Endothelial cell of umbilical vein (primary cell): ENCODE measurements at regions not wholly inside any gene's neighbourhood (a gene's known extent, or its start where the extent isn't known, plus 50 kb on each side); places are given as distances from the start of the nearest gene placed in this dataset.

ENCODE experiments used
- BruUV-seq: library from RNA; stranded (reverse); fragments of 400-500 nt; replicated peaks from 2 replicates; lab custom pipeline; 2021; lab: Mats Ljungman, UMichigan
- CTCF ChIA-PET: fragments of 300-600, 350-600 bp; sonication (Branson Sonifier 250); formaldehyde crosslinking; loops from one replicate; lab custom pipeline; 2021; ENCODE audit warnings: antibody characterized with exemption, inconsistent platforms; lab: Charles Lee
- POLR2A ChIA-PET: fragments of 300-600, 350-600 bp; sonication (Branson Sonifier 250); formaldehyde crosslinking; loops from one replicate; lab custom pipeline; 2021; ENCODE audit warnings: antibody characterized with exemption, inconsistent platforms; lab: Charles Lee
- DNase-seq: peaks from one replicate; pipeline ENCODE4 v3.0.0-alpha.2; 2011; ENCODE audit warnings: low read depth, low spot score
- FAIRE-seq: peaks from 2 replicates; lab custom pipeline; 2011; peaks lifted over from hg19 to GRCh38; lab: Jason Lieb, UNC
- H2AFZ ChIP-seq: 2 replicates; pipeline ENCODE4 v1.6.0; 2012; ENCODE audit warnings: low read depth, low read length, control low read depth, inconsistent platforms
- H3K27ac ChIP-seq: 2 replicates; pipeline ENCODE4 v1.5.1; 2011; ENCODE audit warnings: low read depth, mild to moderate bottlenecking, control low read depth, low read length, moderate library complexity; ENCODE audit not compliant: insufficient read depth
- H3K27me3 ChIP-seq, 2 experiments: 2 replicates each; pipeline versions ENCODE4 v1.6.0 to v1.6.1; 2011; ENCODE audit warnings: low read length in 2 of 2, mixed read lengths in 1 of 2; ENCODE audit not compliant: control insufficient read depth in 2 of 2, insufficient read depth in 2 of 2
- H3K36me3 ChIP-seq, 2 experiments: 2 replicates in 1 of 2; 3 replicates in 1 of 2; pipeline ENCODE4 v1.5.1; 2011; ENCODE audit warnings: low read length in 2 of 2, mild to moderate bottlenecking in 1 of 2, moderate library complexity in 1 of 2; ENCODE audit not compliant: control insufficient read depth in 2 of 2, insufficient read depth in 2 of 2; ENCODE audit errors: extremely low read depth in 1 of 2
- H3K4me1 ChIP-seq: 3 replicates; pipeline ENCODE4 v1.5.1; 2011; ENCODE audit warnings: mild to moderate bottlenecking, low read length; ENCODE audit not compliant: control insufficient read depth, insufficient read depth; ENCODE audit errors: extremely low read depth
- H3K4me2 ChIP-seq: 2 replicates; pipeline ENCODE4 v1.6.1; 2011; ENCODE audit warnings: low read length, control low read depth, mixed read lengths; ENCODE audit not compliant: insufficient read depth
- H3K4me3 ChIP-seq, 3 experiments: fragments of 200-600 bp in 1 of 3; sonication (generic), shearing (Covaris generic) in 1 of 3; replicated peaks in 1 of 3; 2 replicates each; pipeline ENCODE4 v1.5.1; 2011 to 2016; ENCODE audit warnings: control low read depth in 3 of 3, low read length in 3 of 3, mild to moderate bottlenecking in 2 of 3, inconsistent platforms in 1 of 3, low read depth in 1 of 3, moderate library complexity in 1 of 3; ENCODE audit not compliant: insufficient read depth in 1 of 3
- H3K79me2 ChIP-seq: 2 replicates; pipeline ENCODE4 v1.6.0; 2012; ENCODE audit warnings: low read length, inconsistent platforms; ENCODE audit not compliant: control insufficient read depth, insufficient read depth
- H3K9ac ChIP-seq: replicated peaks from 2 replicates; pipeline ENCODE3; 2011; ENCODE audit warnings: low read length, control low read depth; ENCODE audit not compliant: insufficient read depth; ENCODE audit errors: extremely low read depth
- H3K9me1 ChIP-seq: replicated peaks from 3 replicates; pipeline ENCODE4 v1.6.0; 2011; ENCODE audit warnings: mild to moderate bottlenecking, low read length; ENCODE audit not compliant: control insufficient read depth, insufficient read depth; ENCODE audit errors: extremely low read depth
- H3K9me3 ChIP-seq: replicated peaks from 2 replicates; pipeline ENCODE4 v1.5.1; 2012; ENCODE audit warnings: low read length, inconsistent platforms; ENCODE audit not compliant: control insufficient read depth, insufficient read depth
- H4K20me1 ChIP-seq: replicated peaks from 2 replicates; pipeline ENCODE3; 2011; ENCODE audit warnings: mild to moderate bottlenecking, low read length; ENCODE audit not compliant: control insufficient read depth, insufficient read depth; ENCODE audit errors: extremely low read depth
- EZH2 ChIP-seq: IDR thresholded peaks from 2 replicates; pipeline ENCODE4 v1.6.1; 2012; ENCODE audit warnings: borderline replicate concordance, low read depth, mild to moderate bottlenecking, moderate library complexity, low read length, inconsistent platforms; ENCODE audit not compliant: severe bottlenecking
- FOS ChIP-seq: IDR thresholded peaks from 2 replicates; pipeline ENCODE4 v1.6.1; 2011; ENCODE audit warnings: mild to moderate bottlenecking, low read length, moderate library complexity, borderline replicate concordance; ENCODE audit not compliant: insufficient read depth
- GATA2 ChIP-seq: IDR thresholded peaks from 2 replicates; pipeline ENCODE4 v1.7.0; 2011; ENCODE audit warnings: low read depth, mild to moderate bottlenecking, moderate library complexity, mixed read lengths, low read length; ENCODE audit not compliant: insufficient read length, insufficient read depth
- JUN ChIP-seq: IDR thresholded peaks from 2 replicates; pipeline ENCODE4 v1.6.1; 2011; ENCODE audit warnings: borderline replicate concordance, low read depth; ENCODE audit not compliant: insufficient read length, insufficient read depth
- MAX ChIP-seq: IDR thresholded peaks from 2 replicates; pipeline ENCODE4 v1.6.1; 2011; ENCODE audit not compliant: insufficient read depth, insufficient read length
- MYC ChIP-seq: IDR thresholded peaks from one replicate; pipeline ENCODE4 v1.6.1; 2011; ENCODE audit warnings: mild to moderate bottlenecking, low read depth, low read length
- POLR2A ChIP-seq: IDR thresholded peaks from 2 replicates; pipeline ENCODE4 v1.6.1; 2012; ENCODE audit warnings: low read depth, mild to moderate bottlenecking, control low read depth, low read length
- POLR2AphosphoS5 ChIP-seq: IDR thresholded peaks from 2 replicates; pipeline ENCODE4 v1.6.1; 2012; ENCODE audit warnings: low read depth, mild to moderate bottlenecking, control low read depth, low read length, moderate library complexity; ENCODE audit not compliant: insufficient read depth
- dilution Hi-C: fragments of 300-500 bp; cut with MboI; formaldehyde crosslinking; loops from one replicate; pipeline ENCODE4 v1.15.0; 2019; ENCODE audit warnings: low sequenced_read_pairs; ENCODE audit not compliant: extremely low pct_ligation_motif_present
- intact Hi-C: fragments of 100-400 bp; cut with micrococcal nuclease; formaldehyde crosslinking; loops from one replicate; pipeline ENCODE4 v1.10.0; 2022
- TF ChIP-seq, protein P1 (sequence below), 2 donors: IDR thresholded peaks; 1 replicate in 1 of 2; 2 replicates in 1 of 2; pipeline ENCODE4 v1.5.1; 2011; ENCODE audit warnings: low read length in 2 of 2, mild to moderate bottlenecking in 2 of 2, moderate library complexity in 2 of 2, control low read depth in 1 of 2, inconsistent platforms in 1 of 2, low read depth in 1 of 2; ENCODE audit not compliant: insufficient read depth in 1 of 2; ENCODE audit errors: extremely low read depth in 1 of 2

- ChIA-PET CTCF (no interaction called here), POLR2A (no interaction called here)
- BruUV-seq: no TSS peak
Measured at GRCh38 chr4:35970366-35970960, 273.9 kb downstream of the ARAP2 start.

GRCh38 chr4:35972814-35973213 lies 271.5 kb downstream of the ARAP2 start:
- no peaks in the 10 kb centered on the region for H4K20me1 ChIP-seq
- POLR2A ChIA-PET: no interaction called here

More at GRCh38 chr4:35970366-35970960, 273.9 kb downstream of the ARAP2 start:
- no peaks in the 10 kb centered on the region for H3K27me3 ChIP-seq
- no peak overlapping the region for H3K4me3 ChIP-seq
- H3K9ac ChIP-seq: no peak overlapping the region
- no peaks in the 10 kb centered on the region for H3K9me3 ChIP-seq
- FAIRE-seq: no peak
- H3K4me2 ChIP-seq: no peak overlapping the region
- TF ChIP-seq FOS (no peak), POLR2A (no peak), JUN (no peak), MAX (no peak), POLR2AphosphoS5 (no peak), MYC (no peak), EZH2 (no peak)
- no peak for DNase-seq
- no peaks in the 10 kb centered on the region for H3K79me2 ChIP-seq
- intact Hi-C loops: no loop called here
- no peaks in the 10 kb centered on the region for H3K9me1 ChIP-seq
- H4K20me1 ChIP-seq: no peaks in the 10 kb centered on the region
- H3K27ac ChIP-seq: no peak overlapping the region
- dilution Hi-C loops: no loop called here
- no peaks in the 10 kb centered on the region for H3K4me1 ChIP-seq
- no peaks in the 10 kb centered on the region for H3K36me3 ChIP-seq
- H2AFZ ChIP-seq: no peak overlapping the region

More at GRCh38 chr4:35972814-35973213, 271.5 kb downstream of the ARAP2 start:
- no peaks in the 10 kb centered on the region for H3K4me1 ChIP-seq
- H3K36me3 ChIP-seq: no peaks in the 10 kb centered on the region
- H3K79me2 ChIP-seq: no peaks in the 10 kb centered on the region
- TF ChIP-seq JUN: no peak
- no peak for TF ChIP-seq POLR2AphosphoS5
- no peak for TF ChIP-seq FOS
- TF ChIP-seq MAX: no peak
- no peak for TF ChIP-seq MYC
- TF ChIP-seq GATA2: no peak
- no peak for TF ChIP-seq EZH2
- TF ChIP-seq, protein P1, sequence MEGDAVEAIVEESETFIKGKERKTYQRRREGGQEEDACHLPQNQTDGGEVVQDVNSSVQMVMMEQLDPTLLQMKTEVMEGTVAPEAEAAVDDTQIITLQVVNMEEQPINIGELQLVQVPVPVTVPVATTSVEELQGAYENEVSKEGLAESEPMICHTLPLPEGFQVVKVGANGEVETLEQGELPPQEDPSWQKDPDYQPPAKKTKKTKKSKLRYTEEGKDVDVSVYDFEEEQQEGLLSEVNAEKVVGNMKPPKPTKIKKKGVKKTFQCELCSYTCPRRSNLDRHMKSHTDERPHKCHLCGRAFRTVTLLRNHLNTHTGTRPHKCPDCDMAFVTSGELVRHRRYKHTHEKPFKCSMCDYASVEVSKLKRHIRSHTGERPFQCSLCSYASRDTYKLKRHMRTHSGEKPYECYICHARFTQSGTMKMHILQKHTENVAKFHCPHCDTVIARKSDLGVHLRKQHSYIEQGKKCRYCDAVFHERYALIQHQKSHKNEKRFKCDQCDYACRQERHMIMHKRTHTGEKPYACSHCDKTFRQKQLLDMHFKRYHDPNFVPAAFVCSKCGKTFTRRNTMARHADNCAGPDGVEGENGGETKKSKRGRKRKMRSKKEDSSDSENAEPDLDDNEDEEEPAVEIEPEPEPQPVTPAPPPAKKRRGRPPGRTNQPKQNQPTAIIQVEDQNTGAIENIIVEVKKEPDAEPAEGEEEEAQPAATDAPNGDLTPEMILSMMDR (IDR thresholded peaks at IDR 0.05; ENCODE audit: extremely low read depth in 1 of 2, insufficient read depth in 1 of 2, low read depth in 1 of 2, low read length in 2 of 2): no peak
- no peak for TF ChIP-seq POLR2A
- no TSS peak for BruUV-seq
- no peak overlapping the region for H3K9ac ChIP-seq
- no peaks in the 10 kb centered on the region for H3K9me3 ChIP-seq
- intact Hi-C loops: no loop called here
- no peaks in the 10 kb centered on the region for H3K27me3 ChIP-seq
- DNase-seq: no peak
- H3K4me2 ChIP-seq: no peak overlapping the region
- CTCF ChIA-PET: no interaction called here
- no peak overlapping the region for H3K27ac ChIP-seq
- H3K4me3 ChIP-seq: no peak overlapping the region
- no peaks in the 10 kb centered on the region for H3K9me1 ChIP-seq
- no peak overlapping the region for H2AFZ ChIP-seq
- dilution Hi-C loops: no loop called here
- FAIRE-seq: no peak
